HG03060 (cell line): ENCODE measurements at regions not wholly inside any gene's neighbourhood (a gene's known extent, or its start where the extent isn't known, plus 50 kb on each side); places are given as distances from the start of the nearest gene placed in this dataset.

Source experiments
- ATAC-seq: cut with Tn5 transposase; IDR thresholded peaks from one replicate; pipeline ENCODE4 v1.9.1; 2021; ENCODE audit warnings: low read depth, moderate number of reproducible peaks; ENCODE audit not compliant: unreplicated experiment

DNA sequence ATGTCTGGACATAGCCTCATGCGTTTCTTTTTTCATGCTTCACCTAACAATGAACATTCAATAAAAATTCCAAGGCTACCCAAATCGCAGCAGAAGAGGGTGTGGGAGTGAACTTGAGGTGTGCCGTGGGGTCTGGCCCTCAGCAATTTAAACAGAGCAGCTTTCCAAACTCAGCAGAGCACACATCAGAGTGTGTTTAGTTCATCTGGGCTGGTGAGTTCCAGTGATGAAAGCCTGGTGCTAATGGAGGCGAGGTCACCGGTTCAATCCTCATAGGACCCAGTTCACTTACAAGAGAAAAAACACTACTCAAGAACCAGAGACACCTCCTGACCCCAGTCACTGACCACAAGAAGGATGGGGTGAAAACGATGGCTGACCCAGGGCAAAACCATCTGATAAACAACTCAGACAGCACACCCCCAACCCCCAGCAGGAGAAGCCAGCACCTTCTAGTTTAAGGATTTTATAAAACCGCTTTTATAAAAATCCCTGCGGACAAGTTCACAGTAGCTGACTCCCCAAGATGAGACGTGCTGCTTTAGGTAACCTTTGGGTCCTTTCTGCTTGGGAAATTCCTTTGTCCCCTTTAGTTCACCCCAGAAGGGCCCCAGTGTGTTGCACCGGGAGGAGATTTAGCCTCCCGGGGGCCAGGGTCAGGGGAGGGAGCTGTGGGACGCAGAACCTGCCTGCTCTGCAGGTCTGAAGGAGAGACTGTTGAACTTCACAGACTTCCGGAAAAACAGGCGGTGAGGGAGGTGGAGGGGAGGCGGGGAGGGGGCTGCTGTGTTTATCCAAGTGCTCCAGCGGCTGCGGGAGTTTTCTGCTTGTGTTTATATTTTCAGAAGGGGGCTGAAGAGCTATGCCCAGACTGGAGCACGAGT is 152.7 kb upstream of the SOX11 start:
- no peak for ATAC-seq

DNA sequence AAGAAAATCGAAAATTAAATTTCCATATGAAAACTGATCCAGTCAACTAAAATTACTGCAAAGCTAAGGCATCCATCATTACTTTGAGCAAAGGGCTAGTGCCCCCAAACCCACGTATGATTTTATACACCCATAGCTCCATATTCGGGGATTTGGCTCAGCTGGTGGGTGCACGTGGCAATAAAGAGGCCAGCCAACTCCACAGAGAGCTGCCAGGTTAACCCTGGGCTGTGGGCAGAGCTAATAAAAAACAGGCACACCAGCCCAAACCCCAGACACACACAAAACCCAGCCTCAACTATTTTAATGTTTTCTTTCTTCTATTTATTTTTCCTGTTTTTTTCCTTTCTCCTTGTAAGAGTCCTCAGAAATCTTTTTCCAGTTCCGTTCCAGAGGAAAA is 151.3 kb upstream of the SOX11 start:
- no peak for ATAC-seq

DNA sequence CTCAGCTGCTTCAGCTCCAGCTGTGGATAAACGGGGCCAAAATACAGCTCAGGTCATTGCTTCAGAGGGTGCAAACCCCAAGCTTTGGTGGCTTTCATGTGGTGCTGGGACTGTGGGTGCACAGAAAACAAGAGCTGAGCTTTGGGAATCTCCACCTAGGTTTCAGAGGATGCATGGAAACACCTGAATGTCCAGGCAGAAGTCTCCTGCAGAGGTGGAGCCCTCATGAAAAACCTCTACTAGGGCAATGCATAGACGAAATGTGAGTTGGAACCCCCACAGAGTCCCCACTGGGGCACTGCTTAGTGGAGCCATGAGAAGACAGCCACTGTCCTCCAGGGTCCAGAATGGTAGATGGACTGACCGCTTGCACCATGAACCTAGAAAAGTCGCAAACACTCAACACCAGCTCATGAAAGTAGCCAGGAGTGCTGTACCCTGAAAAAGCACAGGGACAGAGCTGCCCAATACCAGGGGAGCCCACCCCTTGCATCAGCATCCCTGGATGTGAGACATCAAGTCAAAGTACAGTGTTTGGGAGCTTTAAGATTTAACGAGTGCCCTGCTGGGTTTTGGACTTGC is 147.9 kb upstream of the SOX11 start:
- no peak for ATAC-seq

DNA sequence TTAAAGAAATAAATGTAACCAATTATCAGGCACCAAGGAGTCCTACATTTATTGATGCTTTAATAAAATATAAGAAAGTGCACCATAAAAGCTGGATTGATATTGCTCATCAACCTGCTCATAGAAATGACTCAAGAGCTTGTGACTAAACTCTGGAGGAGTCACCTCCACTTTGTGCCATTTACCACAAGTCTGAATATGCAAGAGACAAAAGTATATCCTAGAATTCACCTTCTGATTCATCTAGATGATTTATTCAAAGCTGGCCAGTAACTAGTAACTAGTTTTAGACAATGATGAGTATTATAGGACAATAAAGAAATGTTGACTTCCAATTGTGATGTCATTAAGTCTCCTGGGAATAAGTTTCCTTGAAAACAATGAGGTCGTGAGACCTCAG is 146.0 kb upstream of the SOX11 start:
- ATAC-seq = no peak

DNA sequence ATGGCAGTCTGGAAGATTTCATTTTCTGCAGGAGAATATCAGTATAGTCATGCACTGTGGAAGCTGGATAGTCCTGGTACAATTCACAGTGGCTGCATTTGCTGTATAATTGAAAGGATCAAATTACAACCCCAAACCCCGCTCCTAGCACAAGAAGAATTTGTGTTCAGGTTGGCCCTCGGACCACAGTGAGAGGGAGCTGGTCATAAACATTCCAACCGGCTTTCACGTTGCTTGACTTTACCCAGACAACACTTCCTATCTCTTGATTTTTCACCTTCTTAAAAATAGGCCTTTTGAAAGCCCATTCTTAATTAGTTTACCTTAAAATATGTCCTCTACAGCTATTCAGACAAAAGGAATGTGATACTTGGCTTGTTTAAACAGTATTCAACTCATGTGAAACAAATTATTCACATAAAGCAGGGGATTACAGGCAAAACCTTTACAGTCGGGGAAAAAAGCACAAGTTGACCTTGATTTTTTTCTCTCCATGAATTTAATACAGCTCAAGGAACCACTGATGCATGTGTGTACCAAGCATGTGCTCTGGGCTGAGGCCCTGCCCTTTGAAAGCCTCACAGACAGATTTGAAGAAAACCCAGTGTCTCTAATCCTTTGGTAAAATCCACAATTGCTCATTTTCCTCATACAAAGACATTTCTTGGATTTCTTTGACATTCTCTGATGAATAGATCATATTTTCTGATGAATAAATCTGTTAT is 143.0 kb upstream of the SOX11 start:
- no peak for ATAC-seq

DNA sequence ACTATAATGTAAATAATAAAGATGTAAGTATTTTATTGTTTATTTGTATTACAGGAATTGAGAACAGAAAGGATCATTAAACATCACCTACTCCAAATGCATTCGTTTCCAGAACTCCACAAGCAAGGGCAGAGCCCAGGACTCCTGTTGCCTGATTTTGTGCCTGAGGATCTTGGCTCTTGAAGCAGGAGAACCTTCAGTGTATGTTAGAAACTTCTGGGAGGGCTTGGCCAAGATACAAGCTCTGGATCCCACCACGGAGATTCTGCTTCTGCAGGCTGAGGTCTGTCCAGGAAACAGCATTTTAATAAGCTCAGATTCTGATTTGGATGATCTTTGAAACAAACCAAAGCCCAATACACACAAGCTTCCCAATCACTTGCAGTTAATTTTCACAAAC is 142.4 kb upstream of the SOX11 start:
- no peak for ATAC-seq

DNA sequence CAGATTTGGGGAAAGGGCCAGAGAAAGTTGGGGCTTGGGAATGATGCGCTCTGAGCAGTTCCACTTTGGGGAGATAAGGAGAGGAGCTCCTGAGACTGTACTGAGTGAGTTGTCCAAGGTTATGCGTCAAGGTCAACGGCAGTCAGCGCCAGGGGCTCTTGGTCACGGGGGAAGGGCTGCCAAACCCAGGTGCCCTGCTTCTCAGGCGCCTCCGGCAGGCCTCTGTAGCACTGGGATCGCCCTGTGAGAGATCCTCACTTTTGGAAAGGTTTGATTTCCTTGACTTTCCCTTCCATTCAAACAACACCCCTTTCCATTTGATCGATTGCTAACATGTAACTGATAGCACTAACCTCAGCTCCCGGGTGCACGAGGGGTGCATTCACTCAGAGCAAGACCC is 136.5 kb upstream of the SOX11 start:
- no peak for ATAC-seq

DNA sequence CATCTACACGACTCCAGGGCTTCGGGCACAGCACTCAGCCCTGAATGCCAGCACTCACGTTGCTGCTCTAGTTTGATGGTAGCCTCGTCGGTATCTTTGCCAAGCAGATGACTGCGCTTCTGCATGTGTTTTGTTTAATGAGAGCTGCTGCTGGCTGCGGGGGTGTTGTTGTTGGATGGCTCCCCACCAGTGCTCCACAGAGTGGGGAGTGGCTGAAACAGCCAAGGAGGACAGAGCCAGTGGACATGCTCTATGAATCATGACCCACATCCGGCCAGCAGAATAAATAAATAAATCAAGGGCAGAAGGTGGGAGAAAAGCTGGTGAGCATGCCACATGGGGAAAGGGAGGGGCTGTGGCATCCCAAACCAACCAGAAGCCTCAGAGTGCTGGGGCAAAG is 131.2 kb upstream of the SOX11 start:
- no peak for ATAC-seq

DNA sequence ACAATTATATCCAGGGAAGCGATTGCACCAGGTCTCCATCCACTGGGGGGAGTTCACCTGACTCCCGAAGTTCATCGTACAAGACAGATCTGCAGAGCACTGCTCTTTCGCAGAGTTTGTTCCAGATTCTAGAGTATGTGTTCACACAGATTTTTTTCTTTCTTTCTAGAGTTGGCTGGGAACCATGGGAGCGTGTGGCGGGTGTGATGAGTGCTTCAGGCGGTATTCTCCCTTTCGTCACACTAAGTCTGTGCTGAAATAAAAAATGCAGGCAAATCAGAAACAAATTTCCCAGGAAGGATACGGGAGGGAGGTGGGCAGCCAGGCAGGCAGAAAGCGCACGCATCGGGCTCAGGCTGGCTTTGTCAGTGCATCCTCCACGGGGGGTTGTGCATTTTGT is 129.8 kb upstream of the SOX11 start:
- no peak for ATAC-seq

DNA sequence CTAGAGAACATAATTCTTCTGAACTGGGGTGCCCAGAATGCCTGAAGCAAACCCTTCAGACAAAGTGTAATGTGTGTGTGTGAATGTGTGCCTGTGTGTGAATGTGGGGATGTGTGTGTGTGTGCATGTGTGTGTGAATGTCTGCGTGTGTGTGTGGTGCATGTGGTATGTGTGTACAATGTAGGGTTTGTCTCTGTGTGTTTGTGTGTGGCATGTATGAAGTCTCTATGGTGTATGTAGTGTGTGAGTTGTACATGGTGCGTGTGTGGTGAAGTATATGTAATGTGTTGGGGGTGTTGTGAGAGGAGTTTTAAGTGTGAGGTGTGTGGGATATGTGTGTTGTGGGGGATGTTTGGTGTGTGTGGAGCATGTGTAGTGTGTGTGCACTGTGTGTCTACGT is 129.3 kb upstream of the SOX11 start:
- no peak for ATAC-seq

DNA sequence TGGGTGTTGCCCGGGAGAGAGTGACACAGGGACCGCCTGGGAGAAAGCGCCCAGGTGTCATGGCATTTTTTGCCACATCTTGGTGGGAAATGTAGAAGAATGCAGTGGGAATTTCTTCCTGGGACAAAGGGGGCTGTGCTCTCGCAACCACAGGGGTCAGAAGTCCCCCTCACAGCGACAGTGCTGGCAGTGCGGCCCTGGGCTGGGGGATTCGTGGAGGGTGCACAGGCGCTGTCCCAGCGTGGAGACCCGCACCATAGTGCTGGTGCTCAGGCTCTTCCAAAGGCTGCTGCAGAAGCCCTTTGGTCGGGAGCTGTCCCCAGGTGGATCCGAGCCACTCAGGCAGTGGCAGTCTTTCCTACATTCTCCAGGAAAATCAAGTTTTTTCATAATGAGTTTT is 128.8 kb upstream of the SOX11 start:
- no peak for ATAC-seq

DNA sequence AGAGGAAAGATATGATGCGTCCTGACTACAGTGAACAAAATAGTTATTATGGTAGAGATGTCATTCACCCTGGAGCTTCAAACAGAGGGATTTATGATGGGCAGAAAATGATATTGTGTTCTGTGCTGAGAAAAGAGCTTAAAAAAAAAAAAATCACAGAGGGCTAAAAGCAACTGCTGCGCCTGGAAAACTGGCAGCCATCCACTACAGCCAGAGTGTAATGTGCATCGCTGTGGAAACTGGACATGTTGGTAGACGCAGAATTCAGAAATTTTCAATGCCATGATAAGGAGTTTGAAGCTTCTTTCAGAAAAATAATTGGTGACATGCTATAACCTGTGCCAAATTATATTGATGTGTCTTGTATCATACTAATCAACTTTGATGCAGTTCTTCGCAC is 122.9 kb upstream of the SOX11 start:
- ATAC-seq = no peak

DNA sequence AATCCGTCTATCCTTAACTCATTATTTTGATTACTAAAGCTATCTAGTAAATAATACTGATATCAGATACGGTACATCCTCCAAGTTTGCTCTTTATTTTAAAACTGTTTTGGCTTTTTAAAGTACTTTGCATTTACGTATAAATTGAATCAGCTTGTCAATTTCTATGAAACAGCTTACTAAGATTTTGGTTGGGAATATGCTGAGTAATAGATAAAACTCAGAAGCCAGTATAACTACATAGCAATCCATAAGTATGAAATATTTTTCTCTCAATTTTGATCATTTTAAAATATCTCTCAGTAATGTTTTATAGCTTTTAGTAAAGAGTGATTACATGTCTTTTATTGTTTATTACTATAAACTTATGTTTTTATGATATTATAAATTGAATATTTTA is 116.2 kb upstream of the SOX11 start:
- ATAC-seq = no peak

DNA sequence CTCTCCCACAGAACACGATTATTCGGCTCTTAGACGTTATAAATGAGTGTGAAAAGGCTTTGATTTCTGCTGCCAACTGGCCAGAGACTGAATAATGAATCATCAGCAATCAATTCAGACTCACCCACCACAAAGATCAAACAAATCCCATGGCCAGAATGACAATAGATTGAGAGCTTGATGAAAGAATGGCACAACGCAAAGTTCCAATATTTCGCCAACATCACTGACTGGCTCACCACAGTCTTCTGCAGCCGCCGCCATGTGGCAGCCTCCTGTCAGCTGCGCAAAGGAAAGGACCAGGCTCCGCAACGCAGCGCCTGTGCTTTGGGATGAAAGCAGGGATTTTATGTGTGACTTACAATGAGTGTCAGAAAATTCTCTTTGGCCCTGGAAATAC is 104.4 kb upstream of the SOX11 start:
- ATAC-seq = no peak

DNA sequence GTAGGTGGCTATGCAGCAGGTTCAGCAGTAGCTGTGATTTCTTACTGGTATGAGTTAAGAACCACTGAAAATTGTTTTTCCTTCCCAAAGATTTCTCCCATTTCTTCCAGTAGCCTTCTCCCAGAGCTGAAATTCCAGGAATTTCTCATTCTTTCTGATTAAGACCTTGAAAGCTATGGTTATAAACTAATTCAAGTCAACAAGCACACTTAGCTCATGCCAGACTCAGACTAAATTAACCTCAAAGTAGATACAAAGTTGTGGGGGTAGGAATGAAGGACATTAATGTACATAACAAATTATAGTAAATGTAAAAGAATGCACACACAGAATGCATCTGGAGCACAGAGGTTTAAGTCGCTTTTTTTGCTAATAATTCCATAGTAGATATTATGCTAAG is 103.6 kb upstream of the SOX11 start:
- no peak for ATAC-seq

DNA sequence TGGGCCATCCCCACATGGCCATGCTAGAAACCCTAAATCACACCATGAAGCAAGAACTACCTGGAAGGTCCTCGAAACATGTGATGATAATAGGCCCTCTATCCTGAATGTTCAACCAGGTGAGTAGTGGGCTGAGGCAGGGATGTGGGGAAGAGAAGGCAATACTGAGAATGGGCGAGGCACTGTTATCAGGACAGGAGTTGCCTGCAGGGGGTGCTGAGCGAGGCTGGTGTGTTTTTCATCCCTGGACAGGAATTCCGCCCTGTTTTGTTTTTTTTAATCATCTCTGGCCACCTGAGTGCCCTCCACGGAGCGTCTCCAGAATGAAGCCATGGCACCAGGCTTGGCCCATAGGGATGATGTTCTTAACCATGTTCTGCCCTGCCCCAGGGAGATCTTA is 103.0 kb upstream of the SOX11 start:
- ATAC-seq = no peak

DNA sequence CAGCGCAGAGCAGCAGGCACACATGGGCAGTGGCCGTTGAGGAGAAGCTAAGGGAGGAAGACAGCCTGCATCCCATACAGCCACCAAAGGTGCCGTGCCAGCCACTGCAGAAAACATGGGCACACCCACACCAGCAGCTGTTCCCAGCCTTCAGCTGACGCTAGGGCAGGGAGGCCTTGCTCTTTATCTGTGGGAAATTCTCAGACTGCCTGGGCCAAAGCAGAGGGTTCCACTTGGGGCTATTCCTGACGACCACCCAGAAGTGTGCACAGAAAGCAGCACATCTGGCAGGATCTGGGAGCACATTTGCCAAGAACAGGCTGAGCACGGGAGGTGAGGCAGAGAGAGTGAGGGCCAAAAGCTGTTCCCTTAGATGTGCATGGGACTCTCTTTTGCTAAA is 101.3 kb upstream of the SOX11 start:
- ATAC-seq = no peak

DNA sequence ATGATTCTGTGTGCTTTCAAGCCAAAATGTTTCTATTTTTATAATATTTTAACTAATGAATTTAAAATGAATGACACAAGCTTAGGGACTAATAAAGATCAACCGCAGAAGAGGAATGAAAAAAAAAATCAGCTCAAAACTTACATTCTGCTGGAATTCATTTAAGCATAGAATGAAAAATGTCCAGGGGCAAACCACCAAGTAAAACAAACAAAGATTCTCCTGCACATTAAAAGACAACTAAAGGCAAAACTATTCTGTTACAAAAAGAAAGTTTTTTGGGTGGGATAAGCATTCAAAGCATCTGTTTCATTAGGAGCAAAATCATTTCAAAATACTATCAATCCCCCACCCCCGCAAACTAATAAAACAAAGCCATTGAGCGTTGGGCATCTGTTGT is 99.3 kb upstream of the SOX11 start:
- ATAC-seq = no peak

DNA sequence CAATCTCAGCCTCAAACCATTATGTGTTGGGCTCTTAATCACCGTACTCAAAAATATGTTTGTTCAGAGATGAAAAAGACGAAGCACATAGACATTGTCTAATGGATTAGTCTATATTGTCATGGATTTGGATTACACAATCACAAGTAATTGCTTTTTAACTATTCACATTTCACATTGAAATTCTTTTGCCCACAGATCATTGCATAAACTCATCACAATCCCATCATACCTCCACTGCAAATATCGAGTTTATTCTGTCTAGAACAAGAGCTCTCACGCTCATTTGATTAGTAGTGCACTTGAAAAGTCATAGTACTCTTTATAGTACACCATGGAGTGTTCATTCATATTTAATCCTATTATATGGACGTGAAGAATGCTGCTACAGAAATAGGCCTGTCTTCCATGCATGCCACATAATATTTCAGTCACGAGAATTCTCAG is 97.9 kb upstream of the SOX11 start:
- no peak for ATAC-seq

DNA sequence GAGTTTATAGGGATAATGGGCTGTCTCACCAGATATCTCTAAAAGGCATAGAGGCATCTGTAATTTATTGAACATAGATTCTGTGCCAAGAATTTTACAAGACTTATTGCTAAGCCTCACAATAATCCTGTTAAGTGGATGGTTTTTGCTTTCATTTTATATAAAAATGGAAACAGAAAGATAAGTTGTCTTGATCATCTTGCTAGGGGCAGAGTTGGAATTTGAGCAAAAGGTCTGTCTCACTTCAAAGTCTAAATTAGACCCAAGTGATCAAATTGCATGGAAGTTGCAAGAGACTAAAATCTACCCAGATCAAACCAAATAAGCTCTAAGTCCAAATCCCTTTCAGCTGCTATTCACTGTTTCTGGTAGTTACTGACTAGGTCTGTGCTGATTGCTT is 95.3 kb upstream of the SOX11 start:
- ATAC-seq = no peak

DNA sequence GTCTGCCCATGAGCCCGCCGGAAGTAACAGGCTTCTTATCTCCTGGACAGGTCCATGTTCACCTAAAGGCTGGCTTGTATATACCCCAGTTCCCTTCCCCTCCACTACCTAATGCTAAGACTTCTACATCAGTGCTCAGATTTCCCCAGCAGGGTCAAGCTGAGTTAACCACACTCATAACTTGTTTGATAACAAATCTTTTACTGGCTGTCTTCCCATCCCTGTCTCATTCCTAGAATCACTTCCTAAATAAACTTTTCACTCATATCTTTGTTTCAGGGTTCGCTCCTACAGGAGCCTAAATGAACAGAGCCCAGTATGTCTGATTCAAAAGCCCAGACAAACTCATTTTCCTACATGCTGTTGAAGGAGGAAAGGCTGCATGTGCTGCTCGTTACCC is 94.0 kb upstream of the SOX11 start:
- no peak for ATAC-seq

DNA sequence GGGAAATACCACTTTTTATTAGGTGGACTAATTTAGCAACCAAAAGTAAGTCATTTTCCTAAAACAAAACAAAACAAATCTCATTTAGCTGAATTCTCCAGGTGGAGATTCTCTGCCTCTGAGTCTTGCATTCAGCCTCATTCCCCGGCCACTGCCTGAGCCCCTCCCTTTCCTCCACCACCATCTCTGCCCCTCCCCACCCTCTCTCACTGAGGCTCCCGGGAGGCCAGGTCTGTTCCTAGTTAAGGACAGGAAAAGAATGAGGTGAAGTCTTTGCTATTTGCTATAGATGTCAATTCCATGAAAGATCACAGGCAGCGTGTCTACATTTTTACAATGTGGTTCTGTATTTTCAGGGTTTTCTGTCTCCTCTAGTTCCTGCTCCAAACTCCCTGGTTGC is 83.0 kb upstream of the SOX11 start:
- ATAC-seq = no peak
